NCI-H1417 treated with DMSO at 0.1 percent for 48 hours (cell line): ENCODE measurements at regions not wholly inside any gene's neighbourhood (a gene's known extent, or its start where the extent isn't known, plus 50 kb on each side); places are given as distances from the start of the nearest gene placed in this dataset.
A peak's percentile ranks its signal among the peaks of the same experiment; 100 is the strongest.

Source experiments
- DNase-seq: peaks from one replicate; lab custom pipeline; 2025; lab: John Stamatoyannopoulos, UW

GRCh38 chr7:48703466-48703865 is 220.9 kb upstream of the CDC14C start:
- DNase-seq, result no peak

- no peak for DNase-seq
Measured at GRCh38 chr7:48708122-48708521, 216.2 kb upstream of the CDC14C start.

GRCh38 chr7:48708635-48709034 is 215.7 kb upstream of the CDC14C start:
- DNase-seq, result no peak

- no peak for DNase-seq
Measured at GRCh38 chr7:48710995-48711394, 213.4 kb upstream of the CDC14C start.

GRCh38 chr7:48718731-48719378 is 205.5 kb upstream of the CDC14C start:
- no peak for DNase-seq

- DNase-seq, result no peak
Measured at GRCh38 chr7:48728799-48729198, 195.5 kb upstream of the CDC14C start.

- DNase-seq, result no peak
Measured at GRCh38 chr7:48734695-48735406, 189.5 kb upstream of the CDC14C start.

- no peak for DNase-seq
Measured at GRCh38 chr7:48741545-48741944, 182.8 kb upstream of the CDC14C start.

- DNase-seq, result peak; percentile 92
Measured at GRCh38 chr7:48742079-48742798, 182.1 kb upstream of the CDC14C start.

- DNase-seq, result no peak
Measured at GRCh38 chr7:48748081-48748833, 176.1 kb upstream of the CDC14C start.

- no peak for DNase-seq
Measured at GRCh38 chr7:48755061-48755555, 169.2 kb upstream of the CDC14C start.

- DNase-seq, result no peak
Measured at GRCh38 chr7:48759431-48760080, 164.8 kb upstream of the CDC14C start.

- DNase-seq, result no peak
Measured at GRCh38 chr7:48760528-48761265, 163.7 kb upstream of the CDC14C start.

- DNase-seq, result no peak
Measured at GRCh38 chr7:48780862-48781261, 143.5 kb upstream of the CDC14C start.

- no peak for DNase-seq
Measured at GRCh38 chr7:48781752-48782151, 142.6 kb upstream of the CDC14C start.

- DNase-seq, result no peak
Measured at GRCh38 chr7:48782511-48782910, 141.8 kb upstream of the CDC14C start.

GRCh38 chr7:48786951-48787350 is 137.4 kb upstream of the CDC14C start:
- no peak for DNase-seq

- DNase-seq, result no peak
Measured at GRCh38 chr7:48803250-48803649, 121.1 kb upstream of the CDC14C start.

- DNase-seq, result no peak
Measured at GRCh38 chr7:48806731-48807130, 117.6 kb upstream of the CDC14C start.

- DNase-seq, result no peak
Measured at GRCh38 chr7:48811071-48811470, 113.3 kb upstream of the CDC14C start.

GRCh38 chr7:48813472-48813871 is 110.9 kb upstream of the CDC14C start:
- DNase-seq, result no peak
